ENCODE measurements at regions not wholly inside any gene's neighbourhood (a gene's known extent, or its start where the extent isn't known, plus 50 kb on each side); places are given as distances from the start of the nearest gene placed in this dataset.

GRCh38 chr6:44662461-44663121 lies 275.1 kb downstream of the CDC5L start:
- no peak for DNase-seq (ENCODE audit: low read depth in 6 of 9, low spot score in 9 of 9)

GRCh38 chr6:44663860-44664634 lies 276.5 kb downstream of the CDC5L start:
- no peak for DNase-seq (ENCODE audit: low read depth in 6 of 9, low spot score in 9 of 9)
- H3K27ac ChIP-seq (ENCODE audit: low read depth in 1 of 2, low read length in 1 of 2): no peak overlapping the region
- peaks cover 0 to 4% of the 10 kb centered on the region in 2 donors for H3K9me3 ChIP-seq (ENCODE audit: control insufficient read depth in 2 of 2, insufficient read depth in 1 of 2, low read length in 1 of 2)
- peaks cover 0 to 6% of the 10 kb centered on the region in 2 donors for H3K4me1 ChIP-seq (ENCODE audit: control insufficient read depth in 2 of 2, insufficient read depth in 2 of 2, low read length in 2 of 2)
- H3K36me3 ChIP-seq (ENCODE audit: control insufficient read depth in 2 of 2, insufficient read depth in 2 of 2, low read length in 1 of 2): no peaks in the 10 kb centered on the region
- H3K4me3 ChIP-seq (ENCODE audit: low read length in 2 of 2): no peak overlapping the region
- H3K27me3 ChIP-seq (ENCODE audit: control insufficient read depth in 2 of 2, insufficient read depth in 1 of 2, low read length in 1 of 2): no peaks in the 10 kb centered on the region
- WGBS: 92% methylated on average over 10 of the region's 10 CpGs

More at GRCh38 chr6:44662461-44663121, 275.1 kb downstream of the CDC5L start:
- Histone ChIP-seq H3K27ac (ENCODE audit: low read depth in 1 of 2, low read length in 1 of 2) (peak overlapping the region in 1 of 2 donors; percentile 42), H3K9me3 (ENCODE audit: control insufficient read depth in 2 of 2, insufficient read depth in 1 of 2, low read length in 1 of 2) (no peaks in the 10 kb centered on the region), H3K36me3 (ENCODE audit: control insufficient read depth in 2 of 2, insufficient read depth in 2 of 2, low read length in 1 of 2) (no peaks in the 10 kb centered on the region), H3K4me1 (ENCODE audit: control insufficient read depth in 2 of 2, insufficient read depth in 2 of 2, low read length in 2 of 2) (peaks cover 0 to 6% of the 10 kb centered on the region in 2 donors), H3K4me3 (ENCODE audit: low read length in 2 of 2) (no peak overlapping the region), H3K27me3 (ENCODE audit: control insufficient read depth in 2 of 2, insufficient read depth in 1 of 2, low read length in 1 of 2) (no peaks in the 10 kb centered on the region)
- WGBS: 36% methylated on average over 13 of the region's 13 CpGs

- H3K4me1 ChIP-seq (ENCODE audit: control insufficient read depth in 2 of 2, insufficient read depth in 2 of 2, low read length in 2 of 2): peaks cover 0 to 6% of the 10 kb centered on the region in 2 donors
These were observed 277.2 kb downstream of the CDC5L start for GRCh38 chr6:44664716-44665115.

GRCh38 chr6:44665143-44665542 lies 277.6 kb downstream of the CDC5L start:
- Histone ChIP-seq H3K36me3 (ENCODE audit: control insufficient read depth in 2 of 2, insufficient read depth in 2 of 2, low read length in 1 of 2) (no peaks in the 10 kb centered on the region), H3K4me1 (ENCODE audit: control insufficient read depth in 2 of 2, insufficient read depth in 2 of 2, low read length in 2 of 2) (peaks cover 0 to 6% of the 10 kb centered on the region in 2 donors), H3K4me3 (ENCODE audit: low read length in 2 of 2) (no peak overlapping the region), H3K27ac (ENCODE audit: low read depth in 1 of 2, low read length in 1 of 2) (no peak overlapping the region), H3K27me3 (ENCODE audit: control insufficient read depth in 2 of 2, insufficient read depth in 1 of 2, low read length in 1 of 2) (no peaks in the 10 kb centered on the region), H3K9me3 (ENCODE audit: control insufficient read depth in 2 of 2, insufficient read depth in 1 of 2, low read length in 1 of 2) (peaks cover 0 to 4% of the 10 kb centered on the region in 2 donors)
- 97% methylated on average over 3 of the region's 3 CpGs for WGBS
- no peak for DNase-seq (ENCODE audit: low read depth in 6 of 9, low spot score in 9 of 9)

More at GRCh38 chr6:44664716-44665115, 277.2 kb downstream of the CDC5L start:
- DNase-seq (ENCODE audit: low read depth in 6 of 9, low spot score in 9 of 9): no peak
- Histone ChIP-seq H3K9me3 (ENCODE audit: control insufficient read depth in 2 of 2, insufficient read depth in 1 of 2, low read length in 1 of 2) (peaks cover 0 to 4% of the 10 kb centered on the region in 2 donors), H3K27ac (ENCODE audit: low read depth in 1 of 2, low read length in 1 of 2) (no peak overlapping the region), H3K4me3 (ENCODE audit: low read length in 2 of 2) (no peak overlapping the region), H3K36me3 (ENCODE audit: control insufficient read depth in 2 of 2, insufficient read depth in 2 of 2, low read length in 1 of 2) (no peaks in the 10 kb centered on the region), H3K27me3 (ENCODE audit: control insufficient read depth in 2 of 2, insufficient read depth in 1 of 2, low read length in 1 of 2) (no peaks in the 10 kb centered on the region)
- 97% methylated on average over 4 of the region's 4 CpGs for WGBS

- DNase-seq (ENCODE audit: low read depth in 6 of 9, low spot score in 9 of 9): no peak
- 98% methylated on average over 9 of the region's 9 CpGs for WGBS
- H3K9me3 ChIP-seq (ENCODE audit: control insufficient read depth in 2 of 2, insufficient read depth in 1 of 2, low read length in 1 of 2): peaks cover 0 to 4% of the 10 kb centered on the region in 2 donors
These were observed 278.2 kb downstream of the CDC5L start for GRCh38 chr6:44665683-44666082.

GRCh38 chr6:44666324-44666723 lies 278.8 kb downstream of the CDC5L start:
- DNase-seq (ENCODE audit: low read depth in 6 of 9, low spot score in 9 of 9): no peak
- WGBS: 90% methylated on average over 3 of the region's 3 CpGs
- Histone ChIP-seq H3K4me1 (ENCODE audit: control insufficient read depth in 2 of 2, insufficient read depth in 2 of 2, low read length in 2 of 2) (peaks cover 0 to 6% of the 10 kb centered on the region in 2 donors), H3K9me3 (ENCODE audit: control insufficient read depth in 2 of 2, insufficient read depth in 1 of 2, low read length in 1 of 2) (peaks cover 0 to 4% of the 10 kb centered on the region in 2 donors), H3K27ac (ENCODE audit: low read depth in 1 of 2, low read length in 1 of 2) (no peak overlapping the region), H3K4me3 (ENCODE audit: low read length in 2 of 2) (no peak overlapping the region), H3K36me3 (ENCODE audit: control insufficient read depth in 2 of 2, insufficient read depth in 2 of 2, low read length in 1 of 2) (no peaks in the 10 kb centered on the region), H3K27me3 (ENCODE audit: control insufficient read depth in 2 of 2, insufficient read depth in 1 of 2, low read length in 1 of 2) (no peaks in the 10 kb centered on the region)

More at GRCh38 chr6:44665683-44666082, 278.2 kb downstream of the CDC5L start:
- Histone ChIP-seq H3K36me3 (ENCODE audit: control insufficient read depth in 2 of 2, insufficient read depth in 2 of 2, low read length in 1 of 2) (no peaks in the 10 kb centered on the region), H3K4me3 (ENCODE audit: low read length in 2 of 2) (no peak overlapping the region), H3K27ac (ENCODE audit: low read depth in 1 of 2, low read length in 1 of 2) (no peak overlapping the region), H3K27me3 (ENCODE audit: control insufficient read depth in 2 of 2, insufficient read depth in 1 of 2, low read length in 1 of 2) (no peaks in the 10 kb centered on the region), H3K4me1 (ENCODE audit: control insufficient read depth in 2 of 2, insufficient read depth in 2 of 2, low read length in 2 of 2) (peaks cover 0 to 6% of the 10 kb centered on the region in 2 donors)

- no peak overlapping the region for H3K4me3 ChIP-seq (ENCODE audit: low read length in 2 of 2)
- no peaks in the 10 kb centered on the region for H3K36me3 ChIP-seq (ENCODE audit: control insufficient read depth in 2 of 2, insufficient read depth in 2 of 2, low read length in 1 of 2)
- DNase-seq (ENCODE audit: low read depth in 6 of 9, low spot score in 9 of 9): no peak
- no peak overlapping the region for H3K27ac ChIP-seq (ENCODE audit: low read depth in 1 of 2, low read length in 1 of 2)
- H3K9me3 ChIP-seq (ENCODE audit: control insufficient read depth in 2 of 2, insufficient read depth in 1 of 2, low read length in 1 of 2): peaks cover 0 to 4% of the 10 kb centered on the region in 2 donors
- H3K4me1 ChIP-seq (ENCODE audit: control insufficient read depth in 2 of 2, insufficient read depth in 2 of 2, low read length in 2 of 2): peaks cover 0 to 6% of the 10 kb centered on the region in 2 donors
- 81% methylated on average over 3 of the region's 3 CpGs for WGBS
- H3K27me3 ChIP-seq (ENCODE audit: control insufficient read depth in 2 of 2, insufficient read depth in 1 of 2, low read length in 1 of 2): no peaks in the 10 kb centered on the region
These were observed 279.7 kb downstream of the CDC5L start for GRCh38 chr6:44667226-44667625.

GRCh38 chr6:44667668-44668390 lies 280.3 kb downstream of the CDC5L start:
- peaks cover 0 to 4% of the 10 kb centered on the region in 2 donors for H3K9me3 ChIP-seq (ENCODE audit: control insufficient read depth in 2 of 2, insufficient read depth in 1 of 2, low read length in 1 of 2)
- no peaks in the 10 kb centered on the region for H3K36me3 ChIP-seq (ENCODE audit: control insufficient read depth in 2 of 2, insufficient read depth in 2 of 2, low read length in 1 of 2)
- WGBS: 70% methylated on average over 9 of the region's 9 CpGs
- no peak overlapping the region for H3K27ac ChIP-seq (ENCODE audit: low read depth in 1 of 2, low read length in 1 of 2)
- H3K4me1 ChIP-seq (ENCODE audit: control insufficient read depth in 2 of 2, insufficient read depth in 2 of 2, low read length in 2 of 2): peaks cover 0 to 2% of the 10 kb centered on the region in 2 donors
- no peaks in the 10 kb centered on the region for H3K27me3 ChIP-seq (ENCODE audit: control insufficient read depth in 2 of 2, insufficient read depth in 1 of 2, low read length in 1 of 2)
- H3K4me3 ChIP-seq (ENCODE audit: low read length in 2 of 2): no peak overlapping the region
- peak in 3 of 9 donors; percentile 26 to 48 (median 44) for DNase-seq (ENCODE audit: low read depth in 6 of 9, low spot score in 9 of 9)
